G401.6 (cell line): ENCODE measurements at regions not wholly inside any gene's neighbourhood (a gene's known extent, or its start where the extent isn't known, plus 50 kb on each side); places are given as distances from the start of the nearest gene placed in this dataset.

Experiments used
- FAIRE-seq: peaks from 2 replicates; lab custom pipeline; 2012; peaks lifted over from hg19 to GRCh38; lab: Jason Lieb, UNC

- no peak for FAIRE-seq
Measured at GRCh38 chr10:3480990-3481315, 304.1 kb downstream of the KLF6 start.

- no peak for FAIRE-seq
Measured at GRCh38 chr10:3480281-3480989, 304.6 kb downstream of the KLF6 start.

GRCh38 chr10:3478632-3479240, 306.2 kb upstream of the PITRM1 start:
- no peak for FAIRE-seq

- no peak for FAIRE-seq
Measured at GRCh38 chr10:3478153-3478552, 305.6 kb upstream of the PITRM1 start.

GRCh38 chr10:3477683-3478082, 305.1 kb upstream of the PITRM1 start:
- no peak for FAIRE-seq

GRCh38 chr10:3476640-3477448, 304.3 kb upstream of the PITRM1 start:
- no peak for FAIRE-seq

GRCh38 chr10:3476186-3476585, 303.6 kb upstream of the PITRM1 start:
- no peak for FAIRE-seq

GRCh38 chr10:3475367-3475766, 302.8 kb upstream of the PITRM1 start:
- no peak for FAIRE-seq

GRCh38 chr10:3474266-3474665, 301.7 kb upstream of the PITRM1 start:
- FAIRE-seq = no peak

- no peak for FAIRE-seq
Measured at GRCh38 chr10:3473271-3473670, 300.7 kb upstream of the PITRM1 start.

GRCh38 chr10:3472287-3473051, 299.9 kb upstream of the PITRM1 start:
- no peak for FAIRE-seq

- no peak for FAIRE-seq
Measured at GRCh38 chr10:3471927-3472286, 299.3 kb upstream of the PITRM1 start.

- FAIRE-seq = no peak
Measured at GRCh38 chr10:3471472-3471871, 298.9 kb upstream of the PITRM1 start.

GRCh38 chr10:3470191-3470590, 297.6 kb upstream of the PITRM1 start:
- no peak for FAIRE-seq

- FAIRE-seq = no peak
Measured at GRCh38 chr10:3469639-3470020, 297.0 kb upstream of the PITRM1 start.

- no peak for FAIRE-seq
Measured at GRCh38 chr10:3468919-3469638, 296.5 kb upstream of the PITRM1 start.

- no peak for FAIRE-seq
Measured at GRCh38 chr10:3467052-3467951, 294.7 kb upstream of the PITRM1 start.

GRCh38 chr10:3465406-3465891, 292.9 kb upstream of the PITRM1 start:
- FAIRE-seq = no peak

- FAIRE-seq = no peak
Measured at GRCh38 chr10:3464760-3465405, 292.3 kb upstream of the PITRM1 start.

- no peak for FAIRE-seq
Measured at GRCh38 chr10:3460420-3461128, 288.0 kb upstream of the PITRM1 start.
